NOMO-1 treated with dmso at 0.1 percent for 144 hours (cell line): ENCODE measurements at regions not wholly inside any gene's neighbourhood (a gene's known extent, or its start where the extent isn't known, plus 50 kb on each side); places are given as distances from the start of the nearest gene placed in this dataset.
A peak's percentile ranks its signal among the peaks of the same experiment; 100 is the strongest.

Source experiments
- DNase-seq: peaks from one replicate; lab custom pipeline; 2025; ENCODE audit not compliant: unreplicated experiment; lab: John Stamatoyannopoulos, UW

DNA sequence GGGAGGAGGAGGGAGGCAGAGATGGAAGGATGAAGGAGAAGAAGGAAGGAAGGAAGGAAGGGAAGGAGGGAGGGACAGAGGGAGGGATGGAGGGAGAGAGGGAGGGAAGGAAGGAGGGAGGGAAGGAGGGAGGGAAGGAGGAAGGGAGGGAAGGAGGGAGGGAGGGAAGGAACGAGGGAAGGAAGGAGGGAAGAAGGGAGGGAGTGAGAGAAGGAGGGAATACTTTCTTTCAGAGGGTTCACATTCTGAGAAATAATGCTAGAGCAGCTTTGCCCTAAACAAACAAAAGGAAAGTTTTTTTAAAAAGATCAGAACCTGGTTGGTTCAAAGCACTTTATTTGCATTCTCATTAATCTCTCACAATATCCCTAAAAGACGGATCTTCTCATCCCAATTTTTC, 96.1 kb upstream of the NXT1 start:
- DNase-seq, result no peak

DNA sequence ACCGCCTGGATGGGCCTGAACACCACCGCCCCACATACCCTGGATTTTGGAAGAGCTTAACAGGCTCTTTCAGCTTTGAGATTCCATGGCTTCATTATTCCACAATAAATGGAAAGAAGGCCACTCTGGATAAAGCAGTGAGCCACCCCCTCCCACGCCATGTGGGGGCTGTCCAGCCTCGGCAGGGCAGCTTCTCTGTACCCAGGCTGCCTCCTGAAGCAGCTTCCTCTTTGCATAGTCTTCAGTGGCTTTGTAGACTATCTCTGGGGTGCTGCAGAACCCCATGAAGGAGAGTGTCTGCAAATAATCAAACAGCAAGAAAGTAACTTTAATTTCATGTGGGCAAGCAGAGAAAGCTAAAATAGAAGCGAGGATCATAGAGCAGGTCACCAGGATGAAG, 96.6 kb upstream of the NXT1 start:
- no peak for DNase-seq

DNA sequence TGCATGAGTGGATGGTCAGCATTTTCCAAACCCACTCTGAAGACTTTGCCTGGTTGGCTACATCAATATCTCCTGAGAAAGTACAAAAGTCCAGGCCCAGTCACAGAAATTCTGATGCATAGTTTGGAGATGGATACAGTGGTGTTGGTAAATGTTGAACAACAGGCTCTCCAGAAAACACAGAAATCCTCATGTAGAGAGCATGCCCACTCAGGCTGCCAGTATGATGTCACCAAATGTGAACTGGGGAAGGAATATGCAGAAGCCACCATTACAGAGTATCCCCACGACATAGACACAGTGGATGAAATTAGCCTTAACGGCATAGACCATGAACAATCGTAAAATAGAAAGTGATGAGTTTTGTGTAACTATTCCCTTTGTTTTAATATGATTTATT, 97.1 kb upstream of the NXT1 start:
- no peak for DNase-seq

DNA sequence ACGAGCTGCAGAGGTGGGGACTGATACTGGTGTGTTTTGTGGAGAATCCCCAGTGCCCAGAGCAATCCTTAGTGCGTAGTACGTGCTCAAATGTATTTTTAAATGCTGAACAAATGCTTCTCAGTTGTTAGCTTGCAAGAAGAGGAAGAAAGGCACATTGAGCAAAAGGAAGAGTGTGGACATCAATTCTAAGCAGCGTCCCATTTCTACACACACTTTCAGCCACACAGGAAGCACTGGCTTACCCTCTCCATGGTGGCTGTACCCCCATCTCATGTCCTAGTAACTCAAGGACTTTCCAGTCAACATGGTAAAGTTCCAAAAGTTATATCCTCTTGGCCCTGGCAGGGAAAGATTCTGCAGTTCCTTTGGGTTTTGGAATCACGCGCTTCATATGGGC, 98.8 kb upstream of the NXT1 start:
- no peak for DNase-seq

- DNase-seq, result no peak
Observed at GRCh38 chr20:23249541-23249940, 101.0 kb upstream of the NXT1 start.

DNA sequence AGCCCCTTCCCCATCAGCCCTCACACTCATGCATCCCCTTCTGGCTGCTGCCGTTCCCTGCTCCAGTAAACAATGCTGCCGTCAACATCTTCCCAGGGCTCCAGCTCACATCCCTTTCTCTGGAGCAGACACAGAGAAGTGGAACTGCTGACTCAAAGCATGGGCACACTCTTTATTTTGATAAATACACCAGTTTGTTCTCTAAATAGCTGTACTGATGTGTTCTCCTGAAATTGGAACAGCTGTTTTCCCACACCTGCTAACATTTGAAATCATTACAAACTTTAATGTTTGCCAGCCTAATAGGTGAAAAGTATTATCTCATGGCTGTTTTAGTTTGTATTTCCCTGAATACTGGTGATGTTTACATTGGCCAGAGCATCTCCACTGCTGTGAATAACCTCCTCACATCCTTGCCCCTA, 102.1 kb upstream of the NXT1 start:
- DNase-seq, result no peak

DNA sequence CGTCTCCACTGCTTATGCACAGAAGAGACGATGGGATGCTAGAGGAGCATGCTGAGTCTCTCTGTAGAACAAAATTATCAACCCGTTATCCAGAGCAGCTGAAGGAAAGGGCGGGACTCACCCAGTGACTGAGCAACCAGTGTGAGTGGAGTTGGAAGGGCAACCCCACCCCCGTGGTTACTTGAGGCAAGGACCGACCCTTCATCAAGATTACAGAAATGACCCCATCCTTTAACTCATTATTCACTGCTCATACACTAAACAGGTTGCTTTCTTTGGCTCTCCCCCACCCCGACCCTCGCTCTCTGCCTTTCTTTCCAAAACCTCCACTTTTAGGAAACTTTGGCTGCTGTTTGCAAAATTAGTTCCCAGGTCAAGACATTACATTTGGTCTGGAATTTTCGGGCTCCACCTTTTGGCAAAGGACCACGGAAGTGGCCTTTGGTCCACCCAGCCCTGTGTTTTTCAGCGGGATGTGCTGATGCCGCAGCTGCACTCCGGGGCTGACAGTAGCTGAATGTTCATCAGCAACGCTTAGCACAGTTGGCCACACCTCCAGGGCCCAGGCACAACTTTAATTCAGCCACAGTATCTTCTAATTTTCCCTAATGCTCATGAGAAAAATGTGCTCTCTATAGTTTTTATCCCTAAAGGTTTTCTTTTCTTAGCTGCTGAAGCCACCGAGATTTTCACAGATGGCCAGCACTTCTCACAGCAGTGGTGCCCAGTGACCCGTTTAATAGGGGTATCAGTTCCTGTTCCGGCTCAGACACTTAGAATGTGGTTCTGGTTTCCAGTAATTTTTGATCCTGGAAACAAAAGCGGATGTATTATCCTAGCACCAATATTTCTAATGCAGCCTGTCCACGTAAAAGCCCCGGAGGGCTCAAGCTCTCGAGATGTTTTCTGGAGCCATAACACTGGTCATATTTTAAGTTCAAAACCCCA, 103.6 kb upstream of the NXT1 start:
- DNase-seq, result no peak

DNA sequence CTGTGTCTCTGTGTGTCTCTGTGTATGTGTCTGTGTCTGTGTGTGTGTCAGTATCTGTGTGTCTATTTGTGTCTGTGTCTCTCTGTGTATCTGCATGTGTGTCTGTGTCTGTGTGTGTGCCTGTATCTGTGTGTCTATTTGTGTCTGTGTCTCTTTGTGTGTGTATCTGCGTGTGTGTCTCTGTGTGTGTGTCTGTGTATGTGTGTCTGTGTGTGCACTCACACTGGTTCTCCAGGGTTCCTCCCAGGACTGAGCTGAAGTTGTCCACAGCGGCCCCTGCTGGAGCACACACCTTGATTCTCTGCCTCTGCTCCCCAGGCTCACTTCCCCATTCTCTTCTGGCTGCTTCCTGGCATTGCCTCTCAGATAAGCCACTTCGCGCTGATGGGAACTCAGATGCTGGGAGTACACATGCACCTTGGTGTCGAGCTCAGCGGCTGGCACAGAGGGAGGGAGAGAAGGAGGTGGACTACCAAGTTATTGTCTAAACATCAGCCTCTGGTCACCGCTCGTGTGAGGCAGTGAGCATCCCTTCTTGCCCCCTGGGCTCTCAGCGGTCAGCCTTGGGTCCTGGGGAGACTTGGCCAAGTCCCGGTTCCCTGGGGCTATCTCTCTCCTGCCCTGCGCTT, 104.9 kb upstream of the NXT1 start:
- DNase-seq, result peak; percentile 86

GRCh38 chr20:23244916-23245552, 105.6 kb upstream of the NXT1 start:
- DNase-seq, result no peak

DNA sequence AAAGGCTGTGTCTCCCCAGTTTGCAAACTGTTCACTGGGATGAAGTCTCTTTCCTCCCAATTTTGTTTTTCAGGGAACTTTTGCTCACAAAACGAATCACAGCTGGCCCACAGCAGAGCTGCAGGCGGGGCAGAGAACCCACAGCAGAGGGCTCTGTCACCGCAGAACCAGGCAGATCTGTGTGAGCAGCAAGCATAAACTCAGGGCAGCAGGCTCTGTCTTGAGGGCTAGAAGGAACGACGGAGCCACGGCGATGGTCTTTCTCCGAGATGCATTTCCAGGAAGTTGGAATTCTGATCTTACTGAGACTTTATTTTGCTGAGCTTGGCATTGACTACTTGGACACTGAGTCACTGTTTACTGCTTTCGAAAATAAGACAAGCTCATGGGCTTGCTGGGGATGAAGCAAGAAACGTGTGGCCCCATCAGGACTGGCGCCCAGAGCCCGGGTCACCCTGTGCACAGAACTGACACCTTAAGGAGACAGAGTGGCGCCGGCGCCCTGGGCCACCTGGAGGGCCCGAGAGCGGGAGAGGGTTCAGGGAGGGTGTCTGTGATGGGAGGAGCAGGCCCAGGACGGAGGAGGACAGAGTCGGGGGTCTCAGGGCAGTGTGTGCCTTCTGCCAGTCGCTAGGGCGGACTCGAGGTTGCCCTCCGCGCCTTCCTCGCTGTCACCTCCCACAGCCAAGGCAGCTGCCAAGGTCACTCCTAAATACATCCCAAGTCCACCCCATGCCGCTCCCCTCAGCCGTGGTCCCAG, 106.3 kb upstream of the NXT1 start:
- DNase-seq, result no peak

DNA sequence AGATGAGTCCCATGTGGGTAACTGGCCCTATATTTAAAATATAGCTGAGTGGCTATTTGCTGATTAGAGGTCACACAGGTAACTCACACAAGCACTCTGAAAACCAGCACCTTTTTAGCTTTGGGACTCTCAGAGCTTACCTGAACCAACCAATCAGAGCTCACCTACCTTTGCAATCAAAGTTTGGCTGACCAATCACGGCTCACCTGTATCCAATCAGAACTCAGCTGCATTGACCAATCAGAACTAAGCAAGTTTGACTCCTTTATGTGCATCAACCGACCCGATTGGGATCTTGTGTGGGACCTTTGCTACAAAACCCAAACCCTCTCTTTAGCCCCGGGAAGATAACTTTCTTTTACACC, 106.8 kb upstream of the NXT1 start:
- DNase-seq, result no peak

DNA sequence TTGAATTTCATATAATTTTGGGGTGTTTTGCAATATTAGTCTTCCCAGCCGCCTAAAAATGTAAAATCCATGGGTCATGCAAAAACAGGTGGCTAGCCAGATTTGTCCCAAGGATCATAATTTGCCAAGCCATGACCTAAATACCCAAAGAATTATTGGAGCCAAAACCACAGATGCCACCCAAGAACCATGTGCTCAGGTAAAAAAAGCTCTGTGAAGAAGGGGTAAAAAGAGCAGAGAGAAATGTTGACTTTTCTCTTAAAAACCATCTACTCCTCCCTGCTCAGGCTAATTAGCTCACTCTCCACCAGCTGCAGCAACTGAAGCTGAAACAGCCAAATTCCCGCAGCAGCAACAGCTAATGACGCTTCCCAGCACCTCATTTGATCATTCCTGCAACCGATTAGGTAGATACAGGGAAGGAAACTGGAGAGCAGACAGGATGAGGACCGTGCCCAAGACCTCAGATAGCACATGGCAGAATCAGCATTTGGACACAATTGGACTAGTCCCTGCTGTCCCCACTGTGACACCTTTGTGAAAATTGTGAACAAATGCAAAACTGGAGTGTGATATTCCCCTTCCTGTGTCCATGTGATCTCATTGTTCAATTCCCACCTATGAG, 107.9 kb upstream of the NXT1 start:
- no peak for DNase-seq

DNA sequence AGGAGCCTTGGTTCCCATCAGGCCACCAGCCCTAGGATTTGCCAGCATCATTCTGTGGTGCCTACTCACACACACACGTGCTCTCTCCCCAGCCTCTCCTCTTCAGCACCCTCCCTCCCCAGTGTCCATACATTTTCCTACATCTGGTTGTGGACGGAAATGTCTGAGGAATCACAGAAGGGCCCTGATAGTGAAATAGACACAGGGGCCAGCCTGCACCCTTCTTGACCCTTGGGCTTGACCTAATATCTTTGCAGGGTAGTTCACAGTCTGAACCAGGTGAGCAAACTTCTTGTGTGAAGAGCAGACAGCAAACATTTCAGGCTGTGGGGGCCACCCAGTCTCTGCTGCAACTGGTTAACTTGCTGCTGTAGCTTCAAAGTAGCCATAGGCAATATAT, 108.5 kb upstream of the NXT1 start:
- no peak for DNase-seq

- no peak for DNase-seq
Observed at GRCh38 chr20:23241416-23241815, 109.2 kb upstream of the NXT1 start.

DNA sequence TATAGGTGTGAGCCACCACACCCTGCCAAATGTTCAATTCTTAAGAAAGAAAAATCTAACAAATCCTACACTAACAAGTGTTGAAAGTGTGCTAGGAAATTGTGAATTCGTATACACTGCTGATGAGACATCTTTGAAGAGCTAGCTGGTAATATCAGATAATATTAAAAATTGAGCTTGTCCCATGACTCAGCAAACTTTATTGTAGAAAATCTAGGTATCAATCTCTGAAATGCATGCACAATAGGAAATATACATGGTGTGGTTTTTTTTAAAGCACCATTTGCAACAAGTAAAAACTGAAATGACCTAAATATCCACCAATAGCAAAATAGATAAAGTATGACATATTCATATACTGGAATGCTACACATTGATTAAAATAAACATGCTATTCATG, 110.1 kb upstream of the NXT1 start:
- DNase-seq, result no peak

- DNase-seq, result no peak
Observed at GRCh38 chr20:23237201-23237600, 113.4 kb upstream of the NXT1 start.

DNA sequence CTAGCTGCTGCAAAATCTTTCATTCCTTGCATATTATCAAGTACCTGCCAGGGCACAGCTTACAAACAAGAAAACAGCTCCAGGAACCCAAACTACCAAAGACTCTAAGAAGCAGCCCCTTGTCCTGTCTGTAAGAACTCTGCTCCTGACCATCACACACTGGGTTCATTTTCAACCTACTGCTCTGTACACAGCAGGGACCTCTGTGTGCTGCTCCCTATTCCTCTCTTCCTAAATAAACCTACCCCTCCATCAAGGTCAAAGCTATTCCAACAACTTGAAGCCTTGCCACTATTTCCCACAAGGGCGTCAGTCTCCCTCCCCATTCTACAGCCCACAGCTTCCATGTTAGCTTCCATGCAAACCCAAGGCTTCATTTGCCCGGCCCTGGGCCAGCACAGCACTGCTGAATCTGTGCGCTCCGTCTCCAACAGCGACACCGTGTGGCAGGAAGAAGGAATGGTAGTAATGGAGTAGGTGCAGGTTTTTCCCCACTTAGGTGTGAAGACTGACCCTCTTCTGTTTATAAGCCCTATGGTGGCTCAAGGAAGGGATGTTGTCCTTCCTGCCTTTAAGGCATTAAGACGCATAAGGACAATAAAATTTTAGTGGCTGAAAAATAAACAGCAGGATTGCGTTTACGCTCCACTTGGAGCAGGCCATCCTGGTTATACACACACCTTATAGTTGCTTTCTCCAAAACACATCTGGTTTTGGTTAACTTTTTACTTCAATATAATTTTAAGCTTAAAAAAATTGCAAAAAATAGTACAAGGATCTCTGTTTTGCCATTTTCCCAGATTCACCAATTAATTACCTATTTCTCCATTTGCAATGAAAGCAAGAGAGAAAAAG, 115.2 kb upstream of the NXT1 start:
- peak; percentile 36 for DNase-seq

DNA sequence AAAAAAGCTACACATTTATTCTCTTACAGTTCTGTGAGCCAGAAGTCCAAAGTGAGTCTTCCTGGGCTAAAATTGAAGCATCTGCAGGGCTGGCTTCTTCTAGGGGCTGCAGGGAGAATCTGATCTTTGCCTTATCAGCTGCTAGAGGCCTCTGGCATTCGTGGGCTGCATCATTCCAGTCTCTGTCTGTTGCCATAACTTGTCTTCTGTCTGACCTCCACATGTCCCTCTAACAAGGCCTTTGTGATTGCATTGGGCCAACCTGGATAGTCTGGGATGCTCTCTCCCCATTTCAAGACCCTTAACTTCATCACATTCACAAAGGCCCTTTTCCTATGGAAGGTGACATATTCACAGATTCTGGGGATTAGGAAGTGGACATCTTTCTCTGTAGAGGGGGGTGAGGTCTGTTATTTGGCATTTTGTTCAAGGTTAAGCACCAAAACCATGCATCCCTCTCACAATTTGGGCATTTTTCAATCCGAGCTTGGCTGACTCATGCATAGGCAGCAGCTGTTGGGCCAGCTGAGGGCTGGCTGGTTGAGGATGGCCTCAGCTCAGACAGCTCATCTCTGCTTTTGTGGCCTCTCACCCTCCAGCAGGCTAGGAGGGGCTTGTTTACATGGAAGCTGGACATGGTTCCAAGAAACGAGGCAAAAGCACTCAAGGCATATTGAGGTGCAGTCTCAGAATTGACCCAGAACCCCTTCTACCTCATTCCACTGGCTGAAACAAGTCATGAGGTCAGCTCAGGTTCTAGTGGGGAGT, 116.1 kb upstream of the NXT1 start:
- DNase-seq, result no peak

- no peak for DNase-seq
Observed at GRCh38 chr20:23233341-23233740, 117.2 kb upstream of the NXT1 start.
